Peyer's patch (tissue), 4 donors: ENCODE measurements at regions not wholly inside any gene's neighbourhood (a gene's known extent, or its start where the extent isn't known, plus 50 kb on each side); places are given as distances from the start of the nearest gene placed in this dataset.

Experiments used
- CTCF ChIP-seq, 6 experiments: fragments of 450-650 bp in 4 of 6; fragments of 200-600 bp in 2 of 6; sonication (generic) in 1 of 6; IDR thresholded peaks; one replicate each; pipeline ENCODE4 v1.5.1; 2017 to 2019; ENCODE audit warnings: antibody characterized with exemption in 6 of 6, mild to moderate bottlenecking in 3 of 6, moderate library complexity in 1 of 6
- POLR2A ChIP-seq, 2 donors: fragments of 450-650 bp; IDR thresholded peaks; one replicate each; pipeline ENCODE4 v1.5.1; 2017; ENCODE audit warnings: antibody characterized with exemption in 2 of 2, mild to moderate bottlenecking in 2 of 2, moderate library complexity in 2 of 2

GRCh38 chr10:53325066-53325465 is 552.5 kb upstream of the MBL2 start:
- TF ChIP-seq CTCF (IDR thresholded peaks at IDR 0.05) (no peak), POLR2A (IDR thresholded peaks at IDR 0.05) (no peak)
